CD4-positive, alpha-beta memory T cell (primary cell): ENCODE measurements at regions not wholly inside any gene's neighbourhood (a gene's known extent, or its start where the extent isn't known, plus 50 kb on each side); places are given as distances from the start of the nearest gene placed in this dataset.
"Not testable (repeated sequence)": the region's sequence is repeated elsewhere in the genome, so short reads cannot be mapped to it uniquely, and the experiment has no call there.

Source experiments
- CTCF ChIA-PET: fragments of 350-600 bp; sonication (Branson Sonifier 250); formaldehyde crosslinking; loops from one replicate; lab custom pipeline; 2021; ENCODE audit warnings: inconsistent platforms; ENCODE audit not compliant: partially characterized antibody; lab: Charles Lee
- POLR2A ChIA-PET: fragments of 350-600 bp; sonication (Branson Sonifier 250); formaldehyde crosslinking; loops from one replicate; lab custom pipeline; 2021; ENCODE audit not compliant: partially characterized antibody; lab: Charles Lee
- DNase-seq, 5 donors: peaks; one replicate each; pipeline versions ENCODE4 v3.0.0 to v3.0.0-alpha.2; 2020 to 2022; ENCODE audit warnings: mixed read lengths in 1 of 5
- H3K27ac ChIP-seq: one replicate; pipeline ENCODE4 v1.7.0; 2013; ENCODE audit warnings: low read depth, low read length
- H3K27me3 ChIP-seq: 2 replicates; pipeline ENCODE4 v1.7.0; 2013; ENCODE audit warnings: mild to moderate bottlenecking, low read length, moderate library complexity; ENCODE audit not compliant: insufficient read depth
- H3K36me3 ChIP-seq: 2 replicates; pipeline ENCODE4 v1.7.0; 2013; ENCODE audit warnings: mild to moderate bottlenecking, low read length, moderate library complexity; ENCODE audit not compliant: insufficient read depth
- H3K4me1 ChIP-seq: 2 replicates; pipeline ENCODE4 v1.7.0; 2013; ENCODE audit warnings: mild to moderate bottlenecking, low read length, moderate library complexity; ENCODE audit not compliant: insufficient read depth
- H3K4me3 ChIP-seq, 2 donors: one replicate each; pipeline ENCODE4 v1.7.0; 2013; ENCODE audit warnings: low read length in 2 of 2, mild to moderate bottlenecking in 1 of 2
- H3K9me3 ChIP-seq, 2 donors: one replicate each; pipeline ENCODE4 v1.7.0; 2013; ENCODE audit warnings: low read length in 2 of 2, control low read depth in 1 of 2; ENCODE audit not compliant: control insufficient read depth in 1 of 2
- H3K27ac Mint-ChIP-seq, 7 donors: one replicate each; pipeline ENCODE4 v1.8.0; 2020 to 2021; ENCODE audit warnings: mixed read lengths in 7 of 7, mild to moderate bottlenecking in 6 of 7, inconsistent platforms in 3 of 7, moderate library complexity in 3 of 7
- H3K27me3 Mint-ChIP-seq, 2 donors: one replicate each; pipeline ENCODE4 v1.8.0; 2020 to 2021; ENCODE audit warnings: mixed read lengths in 2 of 2
- H3K36me3 Mint-ChIP-seq, 2 donors: one replicate each; pipeline ENCODE4 v1.8.0; 2020 to 2021; ENCODE audit warnings: mixed read lengths in 2 of 2, inconsistent platforms in 1 of 2, mild to moderate bottlenecking in 1 of 2
- H3K4me1 Mint-ChIP-seq, 4 donors: one replicate each; pipeline ENCODE4 v1.8.0; 2020 to 2021; ENCODE audit warnings: mixed read lengths in 4 of 4, mild to moderate bottlenecking in 1 of 4
- H3K4me3 Mint-ChIP-seq, 8 donors: one replicate each; pipeline ENCODE4 v1.8.0; 2020 to 2021; ENCODE audit warnings: mixed read lengths in 8 of 8, mild to moderate bottlenecking in 7 of 8, moderate library complexity in 6 of 8, inconsistent platforms in 3 of 8
- H3K9me3 Mint-ChIP-seq, 8 donors: one replicate each; pipeline ENCODE4 v1.8.0; 2020 to 2021; ENCODE audit warnings: mixed read lengths in 8 of 8, mild to moderate bottlenecking in 5 of 8, inconsistent platforms in 3 of 8, moderate library complexity in 1 of 8
- intact Hi-C: fragments of 100-400 bp; cut with micrococcal nuclease; formaldehyde crosslinking; loops from one replicate; pipeline ENCODE4 v1.15.1; 2023

DNA sequence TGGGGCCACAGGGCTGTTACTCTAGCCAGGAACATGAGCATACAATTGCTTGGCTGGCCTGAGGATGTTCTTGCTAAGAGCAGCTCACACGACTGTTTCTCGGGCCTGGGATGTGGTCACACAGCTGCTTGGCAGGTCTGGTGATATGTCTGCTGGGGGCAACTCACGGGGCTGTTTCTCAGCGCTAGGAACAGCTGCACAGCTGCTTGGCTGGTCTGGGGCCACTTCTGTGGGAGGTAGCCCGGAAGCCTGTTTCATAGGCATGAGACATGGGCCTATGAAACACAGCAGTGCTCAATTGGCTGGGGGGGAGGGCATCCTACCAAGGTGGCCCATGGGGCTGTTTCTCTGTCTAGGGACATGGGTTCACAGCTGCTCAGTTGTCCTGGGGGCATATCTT, 73.4 kb upstream of the DDHD1 start:
- CTCF ChIA-PET: no interaction called here
- no peak overlapping the region for H3K4me3 Mint-ChIP-seq
- intact Hi-C loops: no loop called here
- Histone ChIP-seq H3K9me3 (no peaks in the 10 kb centered on the region), H3K4me1 (no peaks in the 10 kb centered on the region), H3K27me3 (no peaks in the 10 kb centered on the region), H3K27ac (no peak overlapping the region), H3K36me3 (no peaks in the 10 kb centered on the region), H3K4me3 (no peak overlapping the region)
- no peaks in the 10 kb centered on the region for H3K27me3 Mint-ChIP-seq
- peaks cover 0 to 26% (median 15%) of the 10 kb centered on the region in 8 donors for H3K9me3 Mint-ChIP-seq
- no peak overlapping the region for H3K27ac Mint-ChIP-seq
- peaks cover 4 to 22% of the 10 kb centered on the region in 2 donors for H3K36me3 Mint-ChIP-seq
- POLR2A ChIA-PET: no interaction called here
- H3K4me1 Mint-ChIP-seq: peaks cover 0 to 4% (median under 1%) of the 10 kb centered on the region in 4 donors
- DNase-seq: peak in 1 of 5 donors; percentile 32

DNA sequence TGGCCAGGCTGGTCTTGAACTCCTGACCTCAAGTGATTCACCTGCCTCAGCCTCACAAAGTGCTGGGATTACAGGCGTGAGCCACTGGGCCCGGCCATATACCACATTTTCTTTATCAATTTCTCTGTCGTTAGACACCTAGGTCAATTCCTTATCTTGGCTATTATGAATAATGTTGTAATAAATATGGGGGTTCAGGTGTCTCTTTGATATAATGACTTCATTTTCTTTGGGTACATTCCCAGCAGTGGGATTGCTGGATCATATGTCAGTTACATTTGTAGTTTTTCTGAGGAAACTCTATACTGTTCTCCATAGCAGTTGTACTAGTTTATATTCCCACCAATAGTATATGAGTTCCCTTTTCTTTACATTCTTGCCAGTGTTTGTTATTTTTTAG, 67.8 kb upstream of the DDHD1 start:
- no peaks in the 10 kb centered on the region for H3K27me3 Mint-ChIP-seq
- Histone ChIP-seq H3K27ac (no peak overlapping the region), H3K36me3 (no peaks in the 10 kb centered on the region), H3K4me3 (no peak overlapping the region), H3K4me1 (peaks cover 4% of the 10 kb centered on the region), H3K27me3 (no peaks in the 10 kb centered on the region), H3K9me3 (no peaks in the 10 kb centered on the region)
- H3K27ac Mint-ChIP-seq: no peak overlapping the region
- peaks cover 4 to 14% of the 10 kb centered on the region in 2 donors for H3K36me3 Mint-ChIP-seq
- ChIA-PET POLR2A (no interaction called here), CTCF (interaction anchor here (1.1 kb wide), 1 partner anchor 75 kb away, joined by 3 read pairs; no protein-coding TSS in a partner anchor)
- H3K9me3 Mint-ChIP-seq: peaks cover 0 to 15% (median 10%) of the 10 kb centered on the region in 8 donors
- H3K4me1 Mint-ChIP-seq: peaks cover 5 to 13% (median 9%) of the 10 kb centered on the region in 4 donors
- DNase-seq: no peak
- H3K4me3 Mint-ChIP-seq: no peak overlapping the region
- intact Hi-C loops: no loop called here

GRCh38 chr14:53218161-53218560, 65.0 kb upstream of the DDHD1 start:
- Mint-ChIP-seq H3K4me3 (peak overlapping the region; percentile 85 to 93 (median 88)), H3K36me3 (no peaks in the 10 kb centered on the region), H3K4me1 (peaks cover 5 to 13% (median 9%) of the 10 kb centered on the region in 4 donors), H3K27ac (peak overlapping the region in 4 of 7 donors; percentile 14 to 83 (median 74)), H3K9me3 (no peaks in the 10 kb centered on the region), H3K27me3 (no peaks in the 10 kb centered on the region)
- Histone ChIP-seq H3K9me3 (no peaks in the 10 kb centered on the region), H3K36me3 (no peaks in the 10 kb centered on the region), H3K4me3 (peak overlapping the region; percentile 32 to 58), H3K4me1 (peaks cover 4% of the 10 kb centered on the region), H3K27me3 (no peaks in the 10 kb centered on the region), H3K27ac (peak overlapping the region; percentile 40)
- DNase-seq: no peak
- POLR2A ChIA-PET: interaction anchor here (1.4 to 3.4 kb wide), 2 partner anchors 66 to 109 kb away, joined by 4 to 24 read pairs; partner anchors contain the start of gene DDHD1
- intact Hi-C loops: loop anchor here (5.0 kb wide), 1 partner anchor 111 kb away; no protein-coding TSS in a partner anchor
- CTCF ChIA-PET: interaction anchor here (0.8 to 2.5 kb wide), 11 partner anchors 13 to 110 kb away, joined by 3 to 11 read pairs (median 5); partner anchors contain the start of gene DDHD1

DNA sequence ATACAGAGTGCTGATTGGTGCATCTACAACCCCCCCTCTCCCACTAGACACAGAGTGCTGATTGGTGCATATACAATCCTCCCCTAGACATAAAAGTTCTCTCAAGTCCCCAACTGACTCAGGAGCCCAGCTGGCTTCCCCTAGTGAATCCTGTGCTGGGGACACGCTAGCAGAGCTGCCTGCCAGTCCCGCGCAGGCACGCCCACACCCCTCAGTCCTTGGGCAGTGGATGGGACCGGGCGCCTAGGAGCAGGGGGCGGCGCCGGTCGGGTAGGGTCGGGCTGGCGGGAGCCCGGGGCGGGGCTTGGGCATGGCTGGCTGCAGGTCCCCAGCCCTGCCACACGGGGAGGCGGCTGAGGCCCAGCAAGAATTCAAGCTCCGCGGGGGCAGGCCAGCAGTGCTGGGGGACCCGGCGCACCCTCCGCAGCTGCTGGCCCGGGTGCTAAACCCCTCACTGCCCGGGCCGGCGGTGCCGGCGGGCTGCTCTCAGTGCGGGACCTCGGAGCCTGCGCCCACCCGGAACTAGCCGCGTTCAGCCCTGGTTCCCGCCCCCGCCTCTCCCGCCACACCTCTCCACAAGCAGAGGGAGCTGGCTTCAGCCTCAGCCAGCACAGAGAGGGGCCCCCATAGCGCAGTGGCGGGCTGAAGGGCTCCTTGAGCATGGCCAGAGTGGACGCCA, 64.3 kb upstream of the DDHD1 start:
- H3K27me3 ChIP-seq: no peaks in the 10 kb centered on the region
- peak overlapping the region; percentile 32 to 58 for H3K4me3 ChIP-seq
- H3K27me3 Mint-ChIP-seq: no peaks in the 10 kb centered on the region
- H3K9me3 Mint-ChIP-seq: no peaks in the 10 kb centered on the region
- peaks cover 4% of the 10 kb centered on the region for H3K4me1 ChIP-seq
- peak overlapping the region; percentile 14 to 83 (median 56) for H3K27ac Mint-ChIP-seq
- intact Hi-C loops: loop anchor here (2.0 to 5.0 kb wide), 2 partner anchors 65 to 110 kb away; partner anchors contain the start of gene DDHD1
- CTCF ChIA-PET: interaction anchor here (0.8 to 2.5 kb wide), 13 partner anchors 12 to 109 kb away, joined by 3 to 11 read pairs (median 4); partner anchors contain the start of gene DDHD1
- peak overlapping the region; percentile 40 for H3K27ac ChIP-seq
- no peaks in the 10 kb centered on the region for H3K36me3 Mint-ChIP-seq
- H3K9me3 ChIP-seq: no peaks in the 10 kb centered on the region
- POLR2A ChIA-PET: interaction anchor here (1.4 to 3.4 kb wide), 2 partner anchors 65 to 108 kb away, joined by 4 to 24 read pairs; partner anchors contain the start of gene DDHD1
- peaks cover 5 to 13% (median 9%) of the 10 kb centered on the region in 4 donors for H3K4me1 Mint-ChIP-seq
- peak; percentile 65 to 77 (median 71) for DNase-seq
- no peaks in the 10 kb centered on the region for H3K36me3 ChIP-seq
- peak overlapping the region; percentile 88 to 93 (median 89) for H3K4me3 Mint-ChIP-seq

- CTCF ChIA-PET: interaction anchor here (0.9 to 2.5 kb wide), 9 partner anchors 11 to 107 kb away, joined by 3 to 11 read pairs (median 6); partner anchors contain the start of gene DDHD1
- not testable (repeated sequence) for DNase-seq, H3K36me3 Mint-ChIP-seq, H3K9me3 Mint-ChIP-seq, H3K27ac ChIP-seq, H3K9me3 ChIP-seq, H3K36me3 ChIP-seq, H3K27me3 ChIP-seq, H3K4me1 ChIP-seq, H3K4me3 ChIP-seq, H3K27me3 Mint-ChIP-seq
- peak overlapping the region; percentile 88 to 93 (median 89) for H3K4me3 Mint-ChIP-seq
- intact Hi-C loops: loop anchor here (2.0 to 5.0 kb wide), 2 partner anchors 64 to 110 kb away; partner anchors contain the start of gene DDHD1
- peak overlapping the region in 6 of 7 donors; percentile 20 to 78 (median 52) for H3K27ac Mint-ChIP-seq
- H3K4me1 Mint-ChIP-seq: peaks cover 5 to 13% (median 8%) of the 10 kb centered on the region in 4 donors
- POLR2A ChIA-PET: interaction anchor here (1.4 to 3.4 kb wide), 2 partner anchors 65 to 108 kb away, joined by 4 to 24 read pairs; partner anchors contain the start of gene DDHD1
Observed at GRCh38 chr14:53216955-53217315, 63.8 kb upstream of the DDHD1 start.

DNA sequence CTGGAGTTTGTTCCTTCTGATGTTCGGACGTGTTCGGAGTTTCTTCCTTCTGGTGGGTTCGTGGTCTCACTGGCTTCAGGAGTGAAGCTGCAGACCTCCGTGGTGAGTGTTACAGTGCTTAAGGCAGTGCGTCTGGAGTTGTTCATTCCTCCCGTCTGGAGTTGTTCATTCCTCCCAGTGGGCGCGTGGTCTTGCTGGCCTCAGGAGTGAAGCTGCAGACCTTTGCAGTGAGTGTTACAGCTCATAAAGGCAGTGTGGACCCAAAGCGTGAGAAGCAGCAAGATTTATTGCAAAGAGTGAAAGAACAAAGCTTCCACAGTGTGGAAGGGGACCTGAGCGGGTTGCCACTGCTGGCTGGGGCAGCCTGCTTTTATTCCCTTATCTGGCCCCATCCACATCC, 63.4 kb upstream of the DDHD1 start:
- H3K4me1 ChIP-seq, H3K36me3 Mint-ChIP-seq, H3K27ac ChIP-seq, H3K27me3 ChIP-seq, H3K9me3 Mint-ChIP-seq, H3K27me3 Mint-ChIP-seq, H3K4me3 ChIP-seq, H3K36me3 ChIP-seq, DNase-seq, H3K9me3 ChIP-seq: not testable (repeated sequence)
- intact Hi-C loops: loop anchor here (2.0 to 5.0 kb wide), 2 partner anchors 64 to 109 kb away; partner anchors contain the start of gene DDHD1
- Mint-ChIP-seq H3K4me1 (peaks cover 5 to 13% (median 8%) of the 10 kb centered on the region in 4 donors), H3K27ac (peak overlapping the region in 2 of 7 donors; percentile 19 to 41), H3K4me3 (peak overlapping the region in 7 of 8 donors; percentile 39 to 90 (median 88))
- ChIA-PET CTCF (interaction anchor here (0.9 to 2.5 kb wide), 7 partner anchors 11 to 106 kb away, joined by 3 to 11 read pairs (median 6); partner anchors contain the start of gene DDHD1), POLR2A (interaction anchor here (3.4 kb wide), 1 partner anchor 64 kb away, joined by 24 read pairs; the partner anchor contains the start of gene DDHD1)

GRCh38 chr14:53215101-53215500, 62.0 kb upstream of the DDHD1 start:
- ChIA-PET CTCF (interaction anchor here (1.2 kb wide), 1 partner anchor 13 kb away, joined by 3 read pairs; no protein-coding TSS in a partner anchor), POLR2A (no interaction called here)
- intact Hi-C loops: loop anchor here (5.0 kb wide), 1 partner anchor 108 kb away; no protein-coding TSS in a partner anchor
- H3K27ac Mint-ChIP-seq: no peak overlapping the region
- no peak overlapping the region for H3K4me3 ChIP-seq
- H3K4me1 ChIP-seq: peaks cover 4% of the 10 kb centered on the region
- no peaks in the 10 kb centered on the region for H3K36me3 Mint-ChIP-seq
- no peaks in the 10 kb centered on the region for H3K27me3 ChIP-seq
- no peaks in the 10 kb centered on the region for H3K27me3 Mint-ChIP-seq
- H3K9me3 ChIP-seq: no peaks in the 10 kb centered on the region
- no peak overlapping the region for H3K4me3 Mint-ChIP-seq
- peaks cover 5 to 13% (median 8%) of the 10 kb centered on the region in 4 donors for H3K4me1 Mint-ChIP-seq
- no peaks in the 10 kb centered on the region for H3K36me3 ChIP-seq
- H3K9me3 Mint-ChIP-seq: no peaks in the 10 kb centered on the region
- no peak overlapping the region for H3K27ac ChIP-seq
- no peak for DNase-seq
